ENCODE measurements at regions not wholly inside any gene's neighbourhood (a gene's known extent, or its start where the extent isn't known, plus 50 kb on each side); places are given as distances from the start of the nearest gene placed in this dataset.

GRCh38 chr2:151029406-151030157 lies 232.1 kb downstream of the RBM43 start:
- DNase-seq = no peak

GRCh38 chr2:151028691-151029176 lies 232.9 kb downstream of the RBM43 start:
- no peak for DNase-seq

- no peak for DNase-seq
These were observed 234.5 kb downstream of the RBM43 start for GRCh38 chr2:151027151-151027550.

- DNase-seq = no peak
These were observed 235.8 kb downstream of the RBM43 start for GRCh38 chr2:151025816-151026215.

GRCh38 chr2:151024696-151025251 lies 236.9 kb downstream of the RBM43 start:
- no peak for DNase-seq

GRCh38 chr2:151021747-151022452 lies 239.8 kb downstream of the RBM43 start:
- no peak for DNase-seq

GRCh38 chr2:151020411-151020810 lies 241.3 kb downstream of the RBM43 start:
- no peak for DNase-seq

- no peak for DNase-seq
These were observed 252.1 kb downstream of the RBM43 start for GRCh38 chr2:151009437-151010175.

GRCh38 chr2:151007365-151007764 lies 254.3 kb downstream of the RBM43 start:
- DNase-seq = no peak

- DNase-seq = no peak
These were observed 258.6 kb downstream of the RBM43 start for GRCh38 chr2:151002959-151003600.

GRCh38 chr2:150997702-150998440 lies 263.8 kb downstream of the RBM43 start:
- no peak for DNase-seq

GRCh38 chr2:150997066-150997465 lies 264.6 kb downstream of the RBM43 start:
- no peak for DNase-seq

GRCh38 chr2:150994076-150994475 lies 267.6 kb downstream of the RBM43 start:
- DNase-seq = no peak

- no peak for DNase-seq
These were observed 271.7 kb downstream of the RBM43 start for GRCh38 chr2:150989969-150990368.

- no peak for DNase-seq
These were observed 275.9 kb downstream of the RBM43 start for GRCh38 chr2:150985741-150986140.

- no peak for DNase-seq
These were observed 278.3 kb downstream of the RBM43 start for GRCh38 chr2:150983314-150983897.

- DNase-seq = no peak
These were observed 279.8 kb downstream of the RBM43 start for GRCh38 chr2:150981826-150982225.

GRCh38 chr2:150978053-150978452 lies 283.6 kb downstream of the RBM43 start:
- no peak for DNase-seq

- DNase-seq = no peak
These were observed 284.4 kb downstream of the RBM43 start for GRCh38 chr2:150977296-150977695.

GRCh38 chr2:150976604-150977003 lies 285.1 kb downstream of the RBM43 start:
- DNase-seq = no peak

GRCh38 chr2:150974864-150975263 lies 286.8 kb downstream of the RBM43 start:
- DNase-seq = no peak

GRCh38 chr2:150974234-150974633 lies 287.4 kb downstream of the RBM43 start:
- no peak for DNase-seq

All from stimulated activated CD4-positive, alpha-beta T cell treated with anti-CD3 and anti-CD28 coated beads, Interleukin-1b, Interleukin-23, amount 100 ng/mL, for 48 hours (primary cell).